Activated naive CD4-positive, alpha-beta T cell treated with anti-CD3 and anti-CD28 coated beads, Interleukin-2, amount 50 U/mL, for 24 hours (primary cell): ENCODE measurements at regions not wholly inside any gene's neighbourhood (a gene's known extent, or its start where the extent isn't known, plus 50 kb on each side); places are given as distances from the start of the nearest gene placed in this dataset.

Experiments used
- H3K27ac Mint-ChIP-seq: one replicate; pipeline ENCODE4 v1.8.0; 2021; ENCODE audit warnings: mild to moderate bottlenecking, mixed read lengths
- H3K27me3 Mint-ChIP-seq: one replicate; pipeline ENCODE4 v1.8.0; 2021; ENCODE audit warnings: mixed read lengths
- H3K36me3 Mint-ChIP-seq: one replicate; pipeline ENCODE4 v1.8.0; 2021; ENCODE audit warnings: mixed read lengths
- H3K4me1 Mint-ChIP-seq: one replicate; pipeline ENCODE4 v1.8.0; 2021; ENCODE audit warnings: mixed read lengths
- H3K4me3 Mint-ChIP-seq: one replicate; pipeline ENCODE4 v1.8.0; 2021; ENCODE audit warnings: mild to moderate bottlenecking, mixed read lengths
- H3K9me3 Mint-ChIP-seq: one replicate; pipeline ENCODE4 v1.8.0; 2021; ENCODE audit warnings: mixed read lengths

DNA sequence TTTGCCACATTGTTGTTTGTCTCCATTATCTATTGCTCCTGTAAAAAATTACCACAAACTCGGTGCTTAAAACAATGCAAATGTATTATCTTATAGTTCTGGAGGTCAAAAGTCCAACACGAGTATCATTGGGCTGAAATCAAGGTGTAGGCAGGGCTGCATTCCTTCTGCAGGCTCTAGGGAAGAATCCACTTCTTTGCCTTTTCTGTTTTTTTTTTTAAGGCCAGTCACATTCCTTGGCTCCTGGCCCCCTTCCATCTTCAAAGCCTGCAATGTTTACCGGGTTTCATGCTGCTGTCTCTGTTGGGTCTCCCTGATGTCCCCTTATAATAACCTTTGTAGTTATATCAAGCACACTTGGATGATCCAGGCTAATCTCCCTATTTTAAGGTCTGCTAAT is 212.7 kb downstream of the PTBP2 start:
- Mint-ChIP-seq H3K36me3 (no peaks in the 10 kb centered on the region), H3K4me3 (no peak overlapping the region), H3K9me3 (no peaks in the 10 kb centered on the region), H3K4me1 (no peaks in the 10 kb centered on the region), H3K27ac (no peak overlapping the region), H3K27me3 (peaks cover 5% of the 10 kb centered on the region)

GRCh38 chr1:96944432-96945092 is 223.0 kb downstream of the PTBP2 start:
- Mint-ChIP-seq H3K27ac (no peak overlapping the region), H3K9me3 (no peaks in the 10 kb centered on the region), H3K4me1 (no peaks in the 10 kb centered on the region)

DNA sequence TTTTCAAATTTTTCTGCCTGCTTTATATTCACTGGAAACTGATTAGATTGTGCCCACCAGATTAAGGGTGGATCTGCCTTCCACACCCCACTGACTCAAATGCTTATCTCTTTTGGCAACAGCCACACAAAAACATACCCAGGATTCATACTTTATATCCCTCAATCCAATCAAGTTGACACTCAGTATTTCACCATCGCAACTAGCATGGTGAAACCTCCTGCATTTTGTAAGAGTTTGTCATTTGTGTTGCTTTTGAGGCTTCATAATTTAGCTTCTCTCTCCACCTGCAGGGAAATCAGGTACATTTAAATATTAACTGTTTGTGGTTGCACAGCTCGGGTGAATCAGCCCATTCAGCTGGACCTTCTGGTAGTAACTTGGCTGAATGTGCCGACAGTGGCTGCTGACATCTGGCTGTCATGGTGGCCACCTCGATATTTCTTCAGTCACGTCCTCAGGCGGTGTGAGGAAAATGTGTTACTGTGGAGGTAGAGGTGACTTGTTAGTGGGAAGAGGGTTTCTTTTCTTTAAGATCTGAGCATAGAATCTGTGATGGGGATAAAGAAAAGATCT is 224.0 kb downstream of the PTBP2 start:
- Mint-ChIP-seq H3K27ac (no peak overlapping the region), H3K27me3 (peaks cover 3% of the 10 kb centered on the region), H3K4me1 (no peaks in the 10 kb centered on the region), H3K9me3 (no peaks in the 10 kb centered on the region), H3K36me3 (no peaks in the 10 kb centered on the region), H3K4me3 (no peak overlapping the region)

More at GRCh38 chr1:96944432-96945092, 223.0 kb downstream of the PTBP2 start:
- no peaks in the 10 kb centered on the region for H3K36me3 Mint-ChIP-seq
- no peak overlapping the region for H3K4me3 Mint-ChIP-seq
- peaks cover 3% of the 10 kb centered on the region for H3K27me3 Mint-ChIP-seq

DNA sequence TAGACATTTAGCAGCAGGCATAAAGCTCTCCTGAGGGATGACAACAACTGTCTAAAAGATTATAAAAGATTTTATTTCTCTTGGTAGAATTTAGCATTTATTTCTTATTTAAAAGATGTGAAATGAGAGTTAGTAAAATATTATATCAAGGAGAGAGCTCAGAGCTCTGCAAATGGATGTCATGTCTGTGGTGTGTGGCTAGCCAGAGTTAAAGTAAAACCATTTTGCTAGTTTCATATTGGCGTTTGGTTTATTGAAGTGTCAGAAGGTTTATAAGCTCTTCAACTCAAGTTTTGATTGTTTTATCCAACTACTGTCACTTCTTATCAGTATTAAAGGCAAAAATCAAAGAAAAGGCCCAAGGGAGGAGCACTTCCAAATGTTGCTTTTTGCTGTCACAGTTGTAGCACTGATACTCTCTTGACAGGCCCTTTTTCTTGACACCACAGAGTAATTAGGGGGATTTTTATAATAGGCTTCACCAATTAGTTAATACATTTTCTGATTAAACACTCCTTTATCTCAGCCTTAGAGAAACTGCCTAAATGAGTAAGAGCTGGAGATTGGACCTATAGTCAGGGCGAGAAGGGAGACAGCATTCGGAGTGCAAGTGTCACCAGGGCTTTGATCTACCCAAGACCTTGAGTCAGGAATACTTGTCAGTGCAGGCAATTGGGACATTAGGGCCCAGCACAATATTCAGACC is 233.9 kb downstream of the PTBP2 start:
- no peak overlapping the region for H3K27ac Mint-ChIP-seq
- no peaks in the 10 kb centered on the region for H3K36me3 Mint-ChIP-seq

DNA sequence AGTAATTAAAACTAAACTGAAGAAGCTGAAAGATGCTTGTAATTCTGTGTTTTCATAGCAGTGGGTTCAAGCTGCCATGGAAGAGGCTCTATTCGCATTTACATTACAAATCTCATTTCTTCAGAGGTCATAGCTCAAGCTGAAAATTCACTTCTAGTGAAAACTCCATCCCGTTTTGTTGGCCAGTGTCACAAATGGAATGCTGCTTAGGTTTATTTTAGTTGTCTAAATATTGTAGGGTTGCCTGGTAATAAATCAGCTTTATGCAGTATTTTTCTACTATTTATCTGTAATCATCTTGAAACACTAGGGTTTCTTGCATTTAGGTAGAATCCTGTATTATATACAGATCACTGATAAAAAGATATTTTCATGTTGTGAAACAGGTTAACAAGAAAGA is 240.6 kb downstream of the PTBP2 start:
- H3K27me3 Mint-ChIP-seq, result peaks cover 2% of the 10 kb centered on the region
- H3K4me3 Mint-ChIP-seq, result no peak overlapping the region
- H3K27ac Mint-ChIP-seq, result no peak overlapping the region
- H3K4me1 Mint-ChIP-seq, result no peaks in the 10 kb centered on the region
- H3K9me3 Mint-ChIP-seq, result no peaks in the 10 kb centered on the region
- no peaks in the 10 kb centered on the region for H3K36me3 Mint-ChIP-seq

More for the DNA sequence above, 233.9 kb downstream of the PTBP2 start:
- H3K27me3 Mint-ChIP-seq, result peaks cover 8% of the 10 kb centered on the region
- no peaks in the 10 kb centered on the region for H3K4me1 Mint-ChIP-seq
- no peaks in the 10 kb centered on the region for H3K9me3 Mint-ChIP-seq
- H3K4me3 Mint-ChIP-seq, result no peak overlapping the region

GRCh38 chr1:96962751-96963211 is 241.2 kb downstream of the PTBP2 start:
- Mint-ChIP-seq H3K27ac (peak overlapping the region; percentile 46), H3K4me3 (no peak overlapping the region), H3K4me1 (no peaks in the 10 kb centered on the region), H3K9me3 (no peaks in the 10 kb centered on the region), H3K27me3 (peaks cover 4% of the 10 kb centered on the region), H3K36me3 (no peaks in the 10 kb centered on the region)

DNA sequence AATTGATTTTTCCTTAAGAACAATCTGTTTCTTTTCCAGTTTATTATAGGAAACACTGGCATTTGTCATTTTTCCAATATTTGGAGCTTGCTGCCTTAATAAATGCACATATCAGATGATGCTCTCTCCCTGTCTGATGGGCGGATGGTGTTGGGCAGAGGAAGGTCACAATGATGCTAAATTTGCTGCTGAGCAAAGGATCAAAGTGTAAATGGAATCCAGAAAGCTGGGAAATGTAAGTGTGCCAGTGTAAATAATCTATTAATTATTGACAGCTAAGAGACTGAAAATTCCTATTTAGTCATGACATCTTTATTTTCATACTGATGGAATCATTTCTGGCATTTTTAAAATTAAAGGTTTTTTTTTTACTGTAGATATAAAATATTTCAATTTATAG is 243.2 kb downstream of the PTBP2 start:
- Mint-ChIP-seq H3K4me3 (no peak overlapping the region), H3K36me3 (no peaks in the 10 kb centered on the region), H3K4me1 (no peaks in the 10 kb centered on the region), H3K27me3 (peaks cover 8% of the 10 kb centered on the region), H3K27ac (no peak overlapping the region), H3K9me3 (no peaks in the 10 kb centered on the region)

DNA sequence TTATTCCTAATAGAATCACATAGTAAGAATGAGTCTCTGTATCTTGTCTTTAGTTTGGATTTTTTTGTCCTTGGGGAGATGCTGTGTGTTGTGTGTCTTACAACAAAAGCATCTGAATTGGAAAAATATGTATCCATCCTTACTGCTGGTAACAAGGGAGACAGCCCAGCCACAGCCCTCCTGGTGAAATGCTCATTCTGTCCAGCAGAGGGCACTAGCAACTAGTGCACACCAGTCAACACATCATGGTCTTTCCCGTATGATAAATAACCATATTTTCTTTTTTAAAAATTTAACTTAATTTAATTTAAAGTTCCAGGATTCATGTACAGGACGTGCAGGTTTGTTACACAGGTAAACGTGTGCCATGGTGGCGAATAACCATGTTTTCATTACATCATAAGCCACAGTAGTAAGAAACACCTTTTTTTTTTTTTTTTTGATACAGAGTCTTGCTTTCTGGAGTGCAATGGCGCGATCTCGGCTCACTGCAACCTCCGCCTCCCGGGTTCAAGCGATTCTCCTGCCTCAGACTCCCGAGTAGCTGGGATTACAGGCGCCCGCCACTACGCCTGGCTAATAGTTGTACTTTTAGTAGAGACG is 245.1 kb downstream of the PTBP2 start:
- Mint-ChIP-seq H3K4me1 (no peaks in the 10 kb centered on the region), H3K36me3 (no peaks in the 10 kb centered on the region), H3K9me3 (no peaks in the 10 kb centered on the region), H3K4me3 (no peak overlapping the region), H3K27ac (no peak overlapping the region), H3K27me3 (peaks cover 15% of the 10 kb centered on the region)

- H3K4me1 Mint-ChIP-seq, result no peaks in the 10 kb centered on the region
Measured at GRCh38 chr1:96967311-96967710, 245.7 kb downstream of the PTBP2 start.

DNA sequence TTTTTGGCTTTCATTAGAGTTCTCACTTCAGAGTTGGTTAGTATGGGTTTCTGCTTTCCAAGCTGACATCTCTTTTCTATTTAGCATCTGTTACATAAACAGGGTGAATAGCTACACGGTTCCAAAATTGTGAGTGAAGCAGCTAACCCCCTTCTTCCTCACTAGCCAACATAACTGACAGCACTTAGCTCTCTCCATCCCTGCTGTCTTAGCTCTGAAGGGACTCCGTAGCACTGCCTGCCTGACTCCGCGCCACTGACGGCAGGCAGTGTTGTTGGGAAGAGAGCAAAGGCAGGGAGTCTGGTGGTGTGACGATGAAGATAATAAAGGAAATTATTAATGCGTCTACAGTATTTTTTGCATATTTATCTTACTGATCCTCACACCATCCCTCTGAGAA is 247.0 kb downstream of the PTBP2 start:
- Mint-ChIP-seq H3K9me3 (no peaks in the 10 kb centered on the region), H3K4me3 (no peak overlapping the region)

More at GRCh38 chr1:96967311-96967710, 245.7 kb downstream of the PTBP2 start:
- Mint-ChIP-seq H3K36me3 (no peaks in the 10 kb centered on the region), H3K27me3 (peaks cover 17% of the 10 kb centered on the region), H3K27ac (no peak overlapping the region), H3K9me3 (no peaks in the 10 kb centered on the region), H3K4me3 (no peak overlapping the region)

GRCh38 chr1:96968983-96969382 is 247.4 kb downstream of the PTBP2 start:
- H3K36me3 Mint-ChIP-seq, result no peaks in the 10 kb centered on the region
- H3K4me3 Mint-ChIP-seq, result no peak overlapping the region
- H3K4me1 Mint-ChIP-seq, result no peaks in the 10 kb centered on the region
- H3K27ac Mint-ChIP-seq, result no peak overlapping the region
- no peaks in the 10 kb centered on the region for H3K9me3 Mint-ChIP-seq
- peaks cover 17% of the 10 kb centered on the region for H3K27me3 Mint-ChIP-seq

More for the DNA sequence above, 247.0 kb downstream of the PTBP2 start:
- H3K27ac Mint-ChIP-seq, result no peak overlapping the region
- peaks cover 17% of the 10 kb centered on the region for H3K27me3 Mint-ChIP-seq
- H3K4me1 Mint-ChIP-seq, result no peaks in the 10 kb centered on the region
- no peaks in the 10 kb centered on the region for H3K36me3 Mint-ChIP-seq

DNA sequence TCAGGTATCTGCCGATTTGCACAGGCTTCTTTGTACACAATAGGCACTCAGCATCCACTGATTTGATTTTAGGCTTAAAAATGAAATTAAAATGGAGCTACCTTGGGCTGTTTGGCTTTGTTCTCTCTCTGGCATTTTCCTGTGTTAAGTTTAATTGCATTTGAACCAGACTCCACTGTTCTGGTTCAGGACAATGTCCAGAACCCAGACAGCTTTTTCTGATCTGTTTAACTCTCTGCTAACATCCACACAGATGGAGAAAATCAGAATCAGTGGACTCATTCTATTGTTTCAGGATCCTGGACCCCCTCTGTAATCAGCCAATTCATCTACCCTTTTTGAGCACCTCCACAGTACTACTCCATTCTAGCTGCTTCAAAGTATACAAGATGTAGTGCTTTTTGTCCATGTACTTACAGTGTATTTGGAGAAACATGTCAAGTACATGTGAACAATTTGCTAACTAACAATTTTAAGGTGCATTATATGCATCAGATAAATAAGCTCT is 248.1 kb downstream of the PTBP2 start:
- Mint-ChIP-seq H3K36me3 (no peaks in the 10 kb centered on the region), H3K9me3 (no peaks in the 10 kb centered on the region), H3K4me1 (no peaks in the 10 kb centered on the region), H3K27ac (no peak overlapping the region), H3K4me3 (no peak overlapping the region), H3K27me3 (peaks cover 17% of the 10 kb centered on the region)

- Mint-ChIP-seq H3K27ac (no peak overlapping the region), H3K4me1 (no peaks in the 10 kb centered on the region), H3K36me3 (no peaks in the 10 kb centered on the region), H3K27me3 (peaks cover 22% of the 10 kb centered on the region), H3K4me3 (no peak overlapping the region), H3K9me3 (no peaks in the 10 kb centered on the region)
Measured at GRCh38 chr1:96971439-96971838, 249.9 kb downstream of the PTBP2 start.

- Mint-ChIP-seq H3K9me3 (no peaks in the 10 kb centered on the region), H3K27me3 (peaks cover 24% of the 10 kb centered on the region)
Measured at GRCh38 chr1:96971849-96972602, 250.4 kb downstream of the PTBP2 start.

DNA sequence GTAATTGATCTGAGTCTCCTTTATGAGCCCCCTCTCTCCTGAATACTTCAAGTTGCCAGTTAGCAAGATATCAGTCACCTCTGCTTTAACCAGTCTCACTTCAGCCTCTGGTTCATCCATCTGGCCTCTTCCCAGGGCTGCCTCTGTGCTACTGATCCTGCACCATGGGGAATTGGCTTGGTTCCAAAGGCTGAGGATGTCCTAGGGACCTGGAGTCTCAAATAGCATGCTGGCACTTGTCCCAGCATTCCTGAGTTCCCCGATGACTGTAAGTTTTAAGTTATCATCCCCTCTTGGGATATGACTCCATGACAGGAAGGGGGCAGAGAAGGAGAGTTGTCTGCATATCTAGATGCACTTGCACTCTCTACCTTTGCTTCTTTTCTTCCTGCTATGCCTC is 252.0 kb downstream of the PTBP2 start:
- Mint-ChIP-seq H3K4me1 (no peaks in the 10 kb centered on the region), H3K27ac (no peak overlapping the region), H3K9me3 (no peaks in the 10 kb centered on the region), H3K4me3 (no peak overlapping the region), H3K36me3 (no peaks in the 10 kb centered on the region), H3K27me3 (peaks cover 23% of the 10 kb centered on the region)

More at GRCh38 chr1:96971849-96972602, 250.4 kb downstream of the PTBP2 start:
- H3K4me1 Mint-ChIP-seq, result no peaks in the 10 kb centered on the region
- no peaks in the 10 kb centered on the region for H3K36me3 Mint-ChIP-seq
- no peak overlapping the region for H3K4me3 Mint-ChIP-seq
- no peak overlapping the region for H3K27ac Mint-ChIP-seq
